Activated T-helper 17 cell treated with anti-CD3 and anti-CD28 coated beads, Interleukin-2, amount 50 U/mL, for 72 hours (primary cell): ENCODE measurements at regions not wholly inside any gene's neighbourhood (a gene's known extent, or its start where the extent isn't known, plus 50 kb on each side); places are given as distances from the start of the nearest gene placed in this dataset.
"Not testable (repeated sequence)": the region's sequence is repeated elsewhere in the genome, so short reads cannot be mapped to it uniquely, and the experiment has no call there.

ENCODE experiments used
- ATAC-seq: fragments of 150-1000 bp; cut with Tn5 transposase; replicated peaks from 2 replicates; pipeline ENCODE4 v1.10.0; 2021; ENCODE audit warnings: mild to moderate bottlenecking, moderate library complexity
- H3K27ac Mint-ChIP-seq: one replicate; pipeline ENCODE4 v1.8.0; 2022; ENCODE audit warnings: mixed read lengths
- H3K27me3 Mint-ChIP-seq: one replicate; pipeline ENCODE4 v1.8.0; 2022; ENCODE audit warnings: mixed read lengths
- H3K36me3 Mint-ChIP-seq: one replicate; pipeline ENCODE4 v1.8.0; 2022; ENCODE audit warnings: low read depth, mild to moderate bottlenecking, mixed read lengths
- H3K4me1 Mint-ChIP-seq: one replicate; pipeline ENCODE4 v1.8.0; 2022; ENCODE audit warnings: mixed read lengths
- H3K4me3 Mint-ChIP-seq: one replicate; pipeline ENCODE4 v1.8.0; 2022; ENCODE audit warnings: mild to moderate bottlenecking, mixed read lengths
- H3K9me3 Mint-ChIP-seq: one replicate; pipeline ENCODE4 v1.8.0; 2022; ENCODE audit warnings: mixed read lengths

GRCh38 chr17:22119016-22119415, 426.7 kb downstream of the KCNJ18 start:
- not testable (repeated sequence) for H3K27ac Mint-ChIP-seq, H3K36me3 Mint-ChIP-seq, H3K27me3 Mint-ChIP-seq, ATAC-seq, H3K4me3 Mint-ChIP-seq, H3K4me1 Mint-ChIP-seq, H3K9me3 Mint-ChIP-seq

- H3K36me3 Mint-ChIP-seq, H3K4me3 Mint-ChIP-seq, H3K9me3 Mint-ChIP-seq, H3K27me3 Mint-ChIP-seq, H3K27ac Mint-ChIP-seq, ATAC-seq, H3K4me1 Mint-ChIP-seq: not testable (repeated sequence)
These were observed 427.4 kb downstream of the KCNJ18 start for GRCh38 chr17:22119751-22120150.

- no peak overlapping the region for H3K4me3 Mint-ChIP-seq
- no peaks in the 10 kb centered on the region for H3K36me3 Mint-ChIP-seq
- ATAC-seq = no peak
- H3K27ac Mint-ChIP-seq = no peak overlapping the region
- no peaks in the 10 kb centered on the region for H3K27me3 Mint-ChIP-seq
- peaks cover 8% of the 10 kb centered on the region for H3K9me3 Mint-ChIP-seq
- no peaks in the 10 kb centered on the region for H3K4me1 Mint-ChIP-seq
These were observed 431.4 kb downstream of the KCNJ18 start for GRCh38 chr17:22123536-22124281.

- no peaks in the 10 kb centered on the region for H3K27me3 Mint-ChIP-seq
- H3K4me1 Mint-ChIP-seq = no peaks in the 10 kb centered on the region
- ATAC-seq = no peak
- no peaks in the 10 kb centered on the region for H3K36me3 Mint-ChIP-seq
- H3K9me3 Mint-ChIP-seq = peaks cover 28% of the 10 kb centered on the region
- no peak overlapping the region for H3K4me3 Mint-ChIP-seq
- H3K27ac Mint-ChIP-seq = no peak overlapping the region
These were observed 435.8 kb downstream of the KCNJ18 start for GRCh38 chr17:22128171-22128570.

GRCh38 chr17:22128723-22129122, 436.4 kb downstream of the KCNJ18 start:
- ATAC-seq = no peak
- no peaks in the 10 kb centered on the region for H3K4me1 Mint-ChIP-seq
- H3K27ac Mint-ChIP-seq = no peak overlapping the region
- H3K36me3 Mint-ChIP-seq = no peaks in the 10 kb centered on the region
- peaks cover 28% of the 10 kb centered on the region for H3K9me3 Mint-ChIP-seq
- H3K27me3 Mint-ChIP-seq = no peaks in the 10 kb centered on the region
- H3K4me3 Mint-ChIP-seq = no peak overlapping the region

- not testable (repeated sequence) for H3K27ac Mint-ChIP-seq, H3K27me3 Mint-ChIP-seq, H3K4me1 Mint-ChIP-seq, H3K4me3 Mint-ChIP-seq, ATAC-seq, H3K36me3 Mint-ChIP-seq
- H3K9me3 Mint-ChIP-seq = peaks cover 28% of the 10 kb centered on the region
These were observed 437.6 kb downstream of the KCNJ18 start for GRCh38 chr17:22129920-22130319.

- H3K27me3 Mint-ChIP-seq = no peaks in the 10 kb centered on the region
- H3K9me3 Mint-ChIP-seq = peaks cover 39% of the 10 kb centered on the region
- H3K27ac Mint-ChIP-seq = no peak overlapping the region
- no peak for ATAC-seq
- no peaks in the 10 kb centered on the region for H3K4me1 Mint-ChIP-seq
- H3K4me3 Mint-ChIP-seq = no peak overlapping the region
- H3K36me3 Mint-ChIP-seq = no peaks in the 10 kb centered on the region
These were observed 439.4 kb downstream of the KCNJ18 start for GRCh38 chr17:22131740-22132139.

GRCh38 chr17:22138861-22139469, 446.6 kb downstream of the KCNJ18 start:
- Mint-ChIP-seq H3K27me3 (no peaks in the 10 kb centered on the region), H3K4me1 (no peaks in the 10 kb centered on the region), H3K27ac (no peak overlapping the region), H3K36me3 (no peaks in the 10 kb centered on the region), H3K9me3 (peaks cover 11% of the 10 kb centered on the region), H3K4me3 (no peak overlapping the region)
- no peak for ATAC-seq

- no peak overlapping the region for H3K4me3 Mint-ChIP-seq
- no peaks in the 10 kb centered on the region for H3K4me1 Mint-ChIP-seq
- no peaks in the 10 kb centered on the region for H3K36me3 Mint-ChIP-seq
- H3K27me3 Mint-ChIP-seq = no peaks in the 10 kb centered on the region
- ATAC-seq = no peak
- peaks cover 4% of the 10 kb centered on the region for H3K9me3 Mint-ChIP-seq
- no peak overlapping the region for H3K27ac Mint-ChIP-seq
These were observed 449.8 kb downstream of the KCNJ18 start for GRCh38 chr17:22142091-22142490.

GRCh38 chr17:22145605-22146178, 453.4 kb downstream of the KCNJ18 start:
- Mint-ChIP-seq H3K27ac (no peak overlapping the region), H3K4me3 (no peak overlapping the region), H3K4me1 (no peaks in the 10 kb centered on the region), H3K27me3 (no peaks in the 10 kb centered on the region), H3K36me3 (no peaks in the 10 kb centered on the region), H3K9me3 (peaks cover 6% of the 10 kb centered on the region)
- ATAC-seq = no peak

GRCh38 chr17:22158364-22158763, 466.0 kb downstream of the KCNJ18 start:
- no peak overlapping the region for H3K4me3 Mint-ChIP-seq
- H3K36me3 Mint-ChIP-seq = no peaks in the 10 kb centered on the region
- H3K9me3 Mint-ChIP-seq = peaks cover 9% of the 10 kb centered on the region
- H3K27me3 Mint-ChIP-seq = no peaks in the 10 kb centered on the region
- no peak for ATAC-seq
- H3K27ac Mint-ChIP-seq = no peak overlapping the region
- no peaks in the 10 kb centered on the region for H3K4me1 Mint-ChIP-seq

GRCh38 chr17:22161376-22161775, 469.1 kb downstream of the KCNJ18 start:
- Mint-ChIP-seq H3K27ac (no peak overlapping the region), H3K9me3 (peaks cover 3% of the 10 kb centered on the region), H3K4me3 (no peak overlapping the region), H3K36me3 (no peaks in the 10 kb centered on the region), H3K27me3 (no peaks in the 10 kb centered on the region), H3K4me1 (no peaks in the 10 kb centered on the region)
- ATAC-seq = no peak

GRCh38 chr17:22171631-22172030, 479.3 kb downstream of the KCNJ18 start:
- H3K9me3 Mint-ChIP-seq = peaks cover 27% of the 10 kb centered on the region
- no peaks in the 10 kb centered on the region for H3K27me3 Mint-ChIP-seq
- no peak overlapping the region for H3K27ac Mint-ChIP-seq
- H3K4me3 Mint-ChIP-seq = no peak overlapping the region
- ATAC-seq = no peak
- no peaks in the 10 kb centered on the region for H3K4me1 Mint-ChIP-seq
- H3K36me3 Mint-ChIP-seq = no peaks in the 10 kb centered on the region

GRCh38 chr17:22193113-22193512, 500.8 kb downstream of the KCNJ18 start:
- Mint-ChIP-seq H3K4me3 (no peak overlapping the region), H3K36me3 (no peaks in the 10 kb centered on the region), H3K4me1 (no peaks in the 10 kb centered on the region), H3K9me3 (peaks cover 8% of the 10 kb centered on the region), H3K27ac (no peak overlapping the region), H3K27me3 (no peaks in the 10 kb centered on the region)
- no peak for ATAC-seq

GRCh38 chr17:22200187-22200586, 507.9 kb downstream of the KCNJ18 start:
- not testable (repeated sequence) for H3K4me3 Mint-ChIP-seq, H3K27me3 Mint-ChIP-seq, H3K27ac Mint-ChIP-seq, H3K9me3 Mint-ChIP-seq, H3K4me1 Mint-ChIP-seq, ATAC-seq, H3K36me3 Mint-ChIP-seq
